ENCODE measurements at regions not wholly inside any gene's neighbourhood (a gene's known extent, or its start where the extent isn't known, plus 50 kb on each side); places are given as distances from the start of the nearest gene placed in this dataset.

DNA sequence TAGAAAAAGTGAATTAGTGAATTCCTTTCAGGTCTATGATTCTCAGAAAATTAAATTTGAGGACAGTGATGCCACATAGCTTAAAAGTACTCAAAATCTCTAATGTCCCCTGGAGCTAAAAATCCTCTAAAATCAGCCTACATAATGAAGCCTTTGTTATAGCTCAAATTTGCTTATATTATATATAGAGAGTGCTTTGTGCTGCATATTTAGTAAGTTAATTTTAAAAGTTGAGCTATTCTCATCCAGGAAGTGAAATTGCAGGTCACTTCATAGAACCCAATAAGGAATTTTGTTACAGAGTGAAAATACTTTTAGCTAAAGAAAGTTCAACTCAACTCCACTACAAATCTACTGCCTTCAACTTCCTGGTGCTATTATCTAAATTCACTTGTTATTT lies 507.5 kb upstream of the MAP3K7 start:
- TF ChIP-seq, protein P1, sequence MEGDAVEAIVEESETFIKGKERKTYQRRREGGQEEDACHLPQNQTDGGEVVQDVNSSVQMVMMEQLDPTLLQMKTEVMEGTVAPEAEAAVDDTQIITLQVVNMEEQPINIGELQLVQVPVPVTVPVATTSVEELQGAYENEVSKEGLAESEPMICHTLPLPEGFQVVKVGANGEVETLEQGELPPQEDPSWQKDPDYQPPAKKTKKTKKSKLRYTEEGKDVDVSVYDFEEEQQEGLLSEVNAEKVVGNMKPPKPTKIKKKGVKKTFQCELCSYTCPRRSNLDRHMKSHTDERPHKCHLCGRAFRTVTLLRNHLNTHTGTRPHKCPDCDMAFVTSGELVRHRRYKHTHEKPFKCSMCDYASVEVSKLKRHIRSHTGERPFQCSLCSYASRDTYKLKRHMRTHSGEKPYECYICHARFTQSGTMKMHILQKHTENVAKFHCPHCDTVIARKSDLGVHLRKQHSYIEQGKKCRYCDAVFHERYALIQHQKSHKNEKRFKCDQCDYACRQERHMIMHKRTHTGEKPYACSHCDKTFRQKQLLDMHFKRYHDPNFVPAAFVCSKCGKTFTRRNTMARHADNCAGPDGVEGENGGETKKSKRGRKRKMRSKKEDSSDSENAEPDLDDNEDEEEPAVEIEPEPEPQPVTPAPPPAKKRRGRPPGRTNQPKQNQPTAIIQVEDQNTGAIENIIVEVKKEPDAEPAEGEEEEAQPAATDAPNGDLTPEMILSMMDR (IDR thresholded peaks at IDR 0.05): no peak
- no peak for TF ChIP-seq POLR2A (IDR thresholded peaks at IDR 0.05)
